SK-N-SH treated with all-trans-retinoic acid at 6 μM for 48 hours (cell line): ENCODE measurements at regions not wholly inside any gene's neighbourhood (a gene's known extent, or its start where the extent isn't known, plus 50 kb on each side); places are given as distances from the start of the nearest gene placed in this dataset.

ENCODE experiments used
- ATAC-seq: fragments of 200-7000 bp; cut with Tn5 transposase; 3 replicates; pipeline ENCODE4 v1.9.1; 2020; ENCODE audit warnings: mild to moderate bottlenecking, moderate library complexity
- BACH2 ChIP-seq: fragments of 250-450 bp; sonication (Bioruptor Pico); IDR thresholded peaks from 2 replicates; pipeline ENCODE4 v1.9.0; 2021; ENCODE audit warnings: mild to moderate bottlenecking, borderline replicate concordance
- CREB5 ChIP-seq: fragments of 250-450 bp; sonication (Bioruptor Pico); IDR thresholded peaks from 2 replicates; pipeline ENCODE4 v1.5.1; 2020; ENCODE audit warnings: low read depth, mild to moderate bottlenecking, moderate library complexity
- CSDC2 ChIP-seq: fragments of 250-450 bp; sonication (Bioruptor Pico); IDR thresholded peaks from 2 replicates; pipeline ENCODE4 v1.5.0; 2020; ENCODE audit warnings: mild to moderate bottlenecking, moderate library complexity
- CSRNP3 ChIP-seq: fragments of 250-450 bp; sonication (Bioruptor Pico); IDR thresholded peaks from 2 replicates; pipeline ENCODE4 v1.5.1; 2021; ENCODE audit warnings: mild to moderate bottlenecking, moderate library complexity
- ESRRG ChIP-seq: fragments of 250-450 bp; sonication (Bioruptor Pico); IDR thresholded peaks from 2 replicates; pipeline ENCODE4 v1.6.1; 2021; ENCODE audit warnings: mild to moderate bottlenecking
- GLIS3 ChIP-seq: fragments of 250-450 bp; sonication (Bioruptor Pico); IDR thresholded peaks from 2 replicates; pipeline ENCODE4 v1.5.0; 2020; ENCODE audit warnings: mild to moderate bottlenecking, moderate library complexity
- ISL1 ChIP-seq: fragments of 250-450 bp; sonication (Bioruptor Pico); IDR thresholded peaks from 2 replicates; pipeline ENCODE4 v2.1.2; 2022; ENCODE audit warnings: mild to moderate bottlenecking, moderate library complexity
- PATZ1 ChIP-seq: fragments of 250-450 bp; sonication (Bioruptor Pico); IDR thresholded peaks from 2 replicates; pipeline ENCODE4 v1.8.0; 2020; ENCODE audit warnings: mild to moderate bottlenecking, moderate library complexity, borderline replicate concordance
- POU6F1 ChIP-seq: fragments of 250-450 bp; sonication (Bioruptor Pico); IDR thresholded peaks from 2 replicates; pipeline ENCODE4 v1.8.0; 2021; ENCODE audit warnings: low read depth, mild to moderate bottlenecking, moderate library complexity, borderline replicate concordance
- PPARA ChIP-seq: fragments of 250-450 bp; sonication (Bioruptor Pico); IDR thresholded peaks from 2 replicates; pipeline ENCODE4 v1.5.0; 2020; ENCODE audit warnings: mild to moderate bottlenecking, borderline replicate concordance
- RARB ChIP-seq: fragments of 250-450 bp; sonication (Bioruptor Pico); IDR thresholded peaks from 2 replicates; pipeline ENCODE4 v1.8.0; 2021; ENCODE audit warnings: mild to moderate bottlenecking, moderate library complexity
- SNAI2 ChIP-seq: fragments of 250-450 bp; sonication (Bioruptor Pico); IDR thresholded peaks from 2 replicates; pipeline ENCODE4 v1.5.0; 2020; ENCODE audit warnings: mild to moderate bottlenecking, moderate library complexity
- TCF4 ChIP-seq: fragments of 250-450 bp; sonication (Bioruptor Pico); IDR thresholded peaks from 2 replicates; pipeline ENCODE4 v1.8.0; 2021; ENCODE audit warnings: mild to moderate bottlenecking, moderate library complexity, borderline replicate concordance
- TOX ChIP-seq: fragments of 250-450 bp; sonication (Bioruptor Pico); IDR thresholded peaks from 2 replicates; pipeline ENCODE4 v1.8.0; 2021; ENCODE audit warnings: mild to moderate bottlenecking, moderate library complexity, borderline replicate concordance
- TSHZ2 ChIP-seq: fragments of 250-450 bp; sonication (Bioruptor Pico); IDR thresholded peaks from 2 replicates; pipeline ENCODE4 v1.5.0; 2020; ENCODE audit warnings: mild to moderate bottlenecking, moderate library complexity
- ZFP3 ChIP-seq: fragments of 250-450 bp; sonication (Bioruptor Pico); IDR thresholded peaks from 2 replicates; pipeline ENCODE4 v1.5.0; 2020; ENCODE audit warnings: mild to moderate bottlenecking, moderate library complexity
- ZNF565 ChIP-seq: fragments of 450-650 bp; formaldehyde crosslinking; conservative IDR thresholded peaks from 2 replicates; pipeline ENCODE4 v1.5.0; 2020; ENCODE audit warnings: low read depth, mild to moderate bottlenecking, moderate library complexity
- ZNF70 ChIP-seq: fragments of 450-650 bp; formaldehyde crosslinking; IDR thresholded peaks from 2 replicates; pipeline ENCODE4 v1.5.0; 2020; ENCODE audit warnings: mild to moderate bottlenecking, moderate library complexity
- ZNF8 ChIP-seq: fragments of 450-650 bp; formaldehyde crosslinking; IDR thresholded peaks from 2 replicates; pipeline ENCODE4 v1.5.0; 2020; ENCODE audit warnings: mild to moderate bottlenecking, moderate library complexity

GRCh38 chr20:9977629-9978028 is 57.2 kb upstream of the ANKEF1 start:
- TF ChIP-seq TSHZ2 (no peak), ZFP3 (no peak), ZNF8 (CRISPR knock-in tag) (no peak), RARB (CRISPR knock-in tag) (no peak), TOX (no peak), GLIS3 (CRISPR knock-in tag) (no peak), ZNF565 (no peak), ZNF70 (CRISPR knock-in tag) (no peak), BACH2 (CRISPR knock-in tag) (no peak), PPARA (CRISPR knock-in tag) (no peak), CSDC2 (CRISPR knock-in tag) (no peak), POU6F1 (CRISPR knock-in tag) (no peak), CREB5 (CRISPR knock-in tag) (no peak), SNAI2 (CRISPR knock-in tag) (no peak)
- no peak; the same call in 2 of the 3 replicates for ATAC-seq

- TF ChIP-seq POU6F1 (CRISPR knock-in tag) (no peak), ZNF70 (CRISPR knock-in tag) (no peak), ZFP3 (no peak), CSRNP3 (CRISPR knock-in tag) (no peak), ISL1 (no peak), PATZ1 (CRISPR knock-in tag) (no peak), TSHZ2 (no peak), GLIS3 (CRISPR knock-in tag) (no peak), CSDC2 (CRISPR knock-in tag) (no peak), ESRRG (CRISPR knock-in tag) (no peak), CREB5 (CRISPR knock-in tag) (no peak), TOX (no peak), TCF4 (CRISPR knock-in tag) (no peak)
- TF ChIP-seq, all 23 proteins: peak for 0
- ATAC-seq, result no peak
These were observed 60.5 kb upstream of the ANKEF1 start for GRCh38 chr20:9974324-9974723.
